HG03159 (cell line): ENCODE measurements at regions not wholly inside any gene's neighbourhood (a gene's known extent, or its start where the extent isn't known, plus 50 kb on each side); places are given as distances from the start of the nearest gene placed in this dataset.

ENCODE experiments used
- ATAC-seq: cut with Tn5 transposase; IDR thresholded peaks from one replicate; pipeline ENCODE4 v1.9.1; 2021; ENCODE audit warnings: mild to moderate bottlenecking, moderate library complexity; ENCODE audit not compliant: unreplicated experiment

GRCh38 chr13:73428137-73428536 is 369.3 kb downstream of the KLF5 start:
- ATAC-seq = no peak

- ATAC-seq = no peak
These were observed 364.2 kb downstream of the KLF5 start for GRCh38 chr13:73422973-73423372.

GRCh38 chr13:73421310-73421912 is 362.6 kb downstream of the KLF5 start:
- no peak for ATAC-seq

GRCh38 chr13:73419186-73419585 is 360.4 kb downstream of the KLF5 start:
- no peak for ATAC-seq

GRCh38 chr13:73417012-73417615 is 358.3 kb downstream of the KLF5 start:
- ATAC-seq = no peak

GRCh38 chr13:73416093-73416492 is 357.3 kb downstream of the KLF5 start:
- ATAC-seq = no peak

- no peak for ATAC-seq
These were observed 354.9 kb downstream of the KLF5 start for GRCh38 chr13:73413656-73414055.

GRCh38 chr13:73412933-73413332 is 354.1 kb downstream of the KLF5 start:
- ATAC-seq = no peak

- no peak for ATAC-seq
These were observed 352.4 kb downstream of the KLF5 start for GRCh38 chr13:73411067-73411809.

GRCh38 chr13:73406454-73406853 is 347.6 kb downstream of the KLF5 start:
- ATAC-seq = no peak

GRCh38 chr13:73404581-73404980 is 345.8 kb downstream of the KLF5 start:
- no peak for ATAC-seq

- ATAC-seq = no peak
These were observed 344.7 kb downstream of the KLF5 start for GRCh38 chr13:73403355-73404120.

- no peak for ATAC-seq
These were observed 343.0 kb downstream of the KLF5 start for GRCh38 chr13:73401769-73402168.

GRCh38 chr13:73399347-73400216 is 340.8 kb downstream of the KLF5 start:
- no peak for ATAC-seq

GRCh38 chr13:73397496-73398305 is 338.9 kb downstream of the KLF5 start:
- no peak for ATAC-seq

- no peak for ATAC-seq
These were observed 335.3 kb downstream of the KLF5 start for GRCh38 chr13:73394066-73394465.

GRCh38 chr13:73390100-73390499 is 331.3 kb downstream of the KLF5 start:
- no peak for ATAC-seq

GRCh38 chr13:73388586-73388985 is 329.8 kb downstream of the KLF5 start:
- ATAC-seq = no peak

- ATAC-seq = no peak
These were observed 328.5 kb downstream of the KLF5 start for GRCh38 chr13:73387318-73387717.

GRCh38 chr13:73385848-73386247 is 327.0 kb downstream of the KLF5 start:
- ATAC-seq = no peak
